ENCODE measurements at regions not wholly inside any gene's neighbourhood (a gene's known extent, or its start where the extent isn't known, plus 50 kb on each side); places are given as distances from the start of the nearest gene placed in this dataset.
"Not testable (repeated sequence)": the region's sequence is repeated elsewhere in the genome, so short reads cannot be mapped to it uniquely, and the experiment has no call there.

DNA sequence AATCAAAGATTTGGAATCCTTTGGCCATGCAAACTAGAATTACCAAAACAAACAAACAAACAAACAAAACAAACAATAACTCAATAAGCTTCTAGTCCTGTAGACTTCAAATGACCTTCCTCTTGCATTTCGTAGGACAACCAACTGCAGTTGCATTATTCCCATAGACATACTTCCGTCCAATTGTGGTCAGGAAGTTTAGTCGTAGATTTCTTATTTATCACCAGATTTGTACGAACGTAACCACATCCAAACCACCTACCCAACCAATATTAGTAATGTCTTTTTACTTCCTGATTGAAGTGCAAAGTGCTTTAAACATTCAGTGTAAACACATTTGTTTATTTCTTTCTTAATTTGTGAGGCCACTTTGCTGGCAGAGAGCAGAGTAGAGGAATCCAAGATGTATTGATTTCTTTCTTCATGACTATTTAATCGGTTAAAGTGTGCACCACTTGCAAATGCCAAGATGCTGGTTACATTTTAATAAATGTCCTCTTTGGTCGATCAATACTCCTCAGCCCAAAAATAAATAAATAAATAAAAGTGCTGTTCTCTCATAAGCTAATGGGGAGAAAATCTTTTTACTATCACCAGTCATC, 1745.6 kb upstream of the CELF4 start:
- H3K27ac Mint-ChIP-seq = no peak overlapping the region
- H3K27me3 Mint-ChIP-seq (ENCODE audit: low read depth) = no peaks in the 10 kb centered on the region
- no peak overlapping the region for H3K4me3 Mint-ChIP-seq
- H3K36me3 Mint-ChIP-seq (ENCODE audit: low read depth) = no peaks in the 10 kb centered on the region
- H3K9me3 Mint-ChIP-seq = peaks cover 14% of the 10 kb centered on the region
- no peaks in the 10 kb centered on the region for H3K4me1 Mint-ChIP-seq (ENCODE audit: low read depth)

DNA sequence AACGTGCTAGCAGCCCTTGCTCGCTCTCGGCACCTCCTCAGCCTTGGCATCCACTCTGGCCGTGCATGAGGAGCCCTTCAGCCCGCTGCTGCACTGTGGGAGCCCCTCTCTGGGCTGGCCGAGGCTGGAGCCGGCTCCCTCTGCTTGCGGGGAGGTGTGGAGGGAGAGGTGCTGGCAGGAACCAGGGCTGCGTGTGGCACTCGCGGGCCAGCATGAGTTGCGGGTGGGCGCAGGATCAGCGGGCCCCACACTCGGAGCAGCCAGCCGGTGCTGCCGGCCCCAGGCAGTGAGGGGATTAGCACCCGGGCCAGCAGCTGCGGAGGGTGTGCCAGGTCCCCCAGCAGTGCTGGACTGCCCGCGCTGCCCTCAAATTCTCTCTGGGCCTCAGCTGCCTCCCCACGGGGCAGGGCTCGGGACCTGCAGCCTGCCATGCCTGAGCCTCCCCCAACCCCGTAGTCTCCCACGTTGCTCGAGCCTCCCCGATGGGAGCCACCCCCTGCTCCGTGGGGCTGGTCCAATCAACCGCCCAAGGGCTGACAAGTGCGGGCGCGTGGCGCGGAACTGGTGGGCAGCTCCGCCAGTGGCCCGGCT, 1743.4 kb upstream of the CELF4 start:
- H3K27ac Mint-ChIP-seq; H3K4me3 Mint-ChIP-seq; H3K36me3 Mint-ChIP-seq (ENCODE audit: low read depth); H3K27me3 Mint-ChIP-seq (ENCODE audit: low read depth); H3K4me1 Mint-ChIP-seq (ENCODE audit: low read depth): not testable (repeated sequence)
- peaks cover 14% of the 10 kb centered on the region for H3K9me3 Mint-ChIP-seq

DNA sequence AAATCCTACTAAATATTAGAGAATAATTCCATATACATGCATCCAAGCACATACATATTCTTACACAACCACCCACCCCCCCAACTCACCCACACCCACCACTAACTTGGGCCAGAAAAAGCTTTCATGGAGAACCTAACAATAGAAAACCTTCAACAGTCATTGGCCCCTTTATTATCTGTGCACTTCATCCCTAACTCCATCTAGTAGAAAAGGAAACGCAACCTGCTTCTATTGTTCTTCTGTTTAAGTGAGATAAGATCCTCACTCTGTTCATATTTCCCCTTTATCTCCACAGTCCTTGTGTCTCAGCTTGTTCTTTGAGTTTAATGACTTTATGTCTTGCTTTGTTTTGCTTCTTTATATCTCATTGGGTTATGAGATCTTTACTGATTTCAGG, 1740.2 kb upstream of the CELF4 start:
- Mint-ChIP-seq H3K27ac (no peak overlapping the region), H3K4me1 (ENCODE audit: low read depth) (no peaks in the 10 kb centered on the region), H3K9me3 (peaks cover 9% of the 10 kb centered on the region), H3K27me3 (ENCODE audit: low read depth) (no peaks in the 10 kb centered on the region), H3K36me3 (ENCODE audit: low read depth) (no peaks in the 10 kb centered on the region), H3K4me3 (no peak overlapping the region)

GRCh38 chr18:39302481-39302880, 1736.9 kb upstream of the CELF4 start:
- Mint-ChIP-seq H3K36me3 (ENCODE audit: low read depth) (no peaks in the 10 kb centered on the region), H3K4me1 (ENCODE audit: low read depth) (no peaks in the 10 kb centered on the region), H3K27ac (no peak overlapping the region), H3K27me3 (ENCODE audit: low read depth) (no peaks in the 10 kb centered on the region), H3K4me3 (no peak overlapping the region), H3K9me3 (no peaks in the 10 kb centered on the region)

DNA sequence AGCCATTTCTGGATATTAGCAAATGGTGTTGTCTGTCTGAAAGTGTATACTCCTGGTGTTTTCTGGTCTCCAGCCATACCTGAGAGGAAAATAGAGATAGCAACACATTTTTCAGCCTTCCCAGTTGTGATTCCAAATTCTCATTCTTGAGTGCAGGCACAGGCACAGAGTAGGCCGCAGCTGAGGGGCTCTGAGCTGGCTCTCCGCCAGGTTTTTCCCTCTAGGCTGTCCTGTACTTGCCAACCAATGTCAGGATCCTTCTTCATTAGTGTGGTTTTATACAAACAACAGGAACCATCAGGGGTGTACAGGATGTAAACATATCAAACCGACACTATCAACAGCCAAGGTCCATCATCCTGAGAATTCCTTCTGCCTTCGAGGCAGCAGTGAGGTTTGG, 1733.6 kb upstream of the CELF4 start:
- Mint-ChIP-seq H3K27me3 (ENCODE audit: low read depth) (no peaks in the 10 kb centered on the region), H3K9me3 (peaks cover 9% of the 10 kb centered on the region), H3K4me1 (ENCODE audit: low read depth) (no peaks in the 10 kb centered on the region), H3K27ac (no peak overlapping the region), H3K36me3 (ENCODE audit: low read depth) (no peaks in the 10 kb centered on the region), H3K4me3 (no peak overlapping the region)

DNA sequence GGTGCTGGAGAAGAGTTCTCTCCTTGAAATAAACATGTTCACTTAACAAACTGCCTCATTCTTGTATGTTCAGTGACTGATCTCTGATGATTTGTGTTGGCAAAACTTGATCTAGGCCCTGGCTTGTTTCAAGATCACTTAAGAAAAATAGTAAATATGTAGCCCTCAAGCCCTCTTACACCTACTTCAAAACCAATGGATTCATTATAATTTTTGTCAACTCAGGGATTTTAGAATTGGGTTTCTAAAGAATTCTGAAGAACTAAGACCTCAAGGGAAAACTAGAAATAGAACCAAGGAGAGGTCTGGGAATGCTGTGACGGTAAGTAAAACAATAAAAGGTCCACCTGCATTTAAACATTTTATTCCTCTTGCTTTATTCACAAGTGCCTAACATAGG, 1731.6 kb upstream of the CELF4 start:
- peaks cover 9% of the 10 kb centered on the region for H3K9me3 Mint-ChIP-seq
- no peaks in the 10 kb centered on the region for H3K36me3 Mint-ChIP-seq (ENCODE audit: low read depth)
- H3K4me1 Mint-ChIP-seq (ENCODE audit: low read depth) = no peaks in the 10 kb centered on the region
- no peak overlapping the region for H3K27ac Mint-ChIP-seq
- H3K4me3 Mint-ChIP-seq = no peak overlapping the region
- no peaks in the 10 kb centered on the region for H3K27me3 Mint-ChIP-seq (ENCODE audit: low read depth)

- Mint-ChIP-seq H3K4me3 (no peak overlapping the region), H3K9me3 (peaks cover 9% of the 10 kb centered on the region), H3K27ac (no peak overlapping the region), H3K27me3 (ENCODE audit: low read depth) (no peaks in the 10 kb centered on the region), H3K36me3 (ENCODE audit: low read depth) (no peaks in the 10 kb centered on the region), H3K4me1 (ENCODE audit: low read depth) (no peaks in the 10 kb centered on the region)
Measured at GRCh38 chr18:39296293-39296888, 1730.8 kb upstream of the CELF4 start.

DNA sequence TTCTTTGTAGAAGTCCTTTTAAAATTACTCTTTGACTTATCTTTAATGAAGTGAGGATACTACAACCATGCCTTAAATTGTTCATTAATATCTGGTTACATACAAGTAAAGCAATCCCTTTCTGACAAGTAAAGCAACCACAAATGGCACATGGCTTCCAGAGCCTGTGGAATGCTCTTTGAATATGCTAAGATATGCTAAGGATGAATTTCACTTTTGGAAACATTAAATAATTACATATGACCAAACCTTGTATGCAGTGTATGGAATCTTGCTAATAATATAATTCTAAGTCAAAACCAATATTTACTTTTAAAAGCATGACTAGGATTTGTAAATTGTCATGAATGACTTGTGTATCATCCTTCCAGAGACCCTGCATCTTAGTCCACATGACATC, 1711.2 kb upstream of the CELF4 start:
- peaks cover 12% of the 10 kb centered on the region for H3K9me3 Mint-ChIP-seq
- no peaks in the 10 kb centered on the region for H3K27me3 Mint-ChIP-seq (ENCODE audit: low read depth)
- H3K27ac Mint-ChIP-seq = no peak overlapping the region
- H3K36me3 Mint-ChIP-seq (ENCODE audit: low read depth) = no peaks in the 10 kb centered on the region
- H3K4me1 Mint-ChIP-seq (ENCODE audit: low read depth) = no peaks in the 10 kb centered on the region
- H3K4me3 Mint-ChIP-seq = no peak overlapping the region

DNA sequence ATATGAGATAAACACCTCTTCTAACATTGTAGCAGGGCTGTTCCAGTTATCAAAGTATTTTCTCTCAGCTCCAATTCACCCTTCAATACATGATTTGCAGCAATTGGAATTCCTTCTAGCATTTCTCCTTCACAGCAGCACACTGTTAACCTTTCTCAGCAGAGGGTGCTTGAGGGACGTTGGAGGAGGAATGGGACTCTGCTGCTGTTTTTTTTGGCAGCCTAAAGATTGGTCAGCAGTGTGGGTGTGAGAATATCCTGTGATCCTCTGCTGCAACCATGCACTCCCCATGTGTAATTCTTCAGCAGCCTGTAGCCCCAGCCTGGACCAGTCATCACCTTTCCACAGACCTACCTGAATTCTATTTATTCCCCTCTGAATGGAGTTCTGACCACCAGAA, 1708.9 kb upstream of the CELF4 start:
- H3K36me3 Mint-ChIP-seq (ENCODE audit: low read depth) = no peaks in the 10 kb centered on the region
- H3K4me3 Mint-ChIP-seq = no peak overlapping the region
- H3K27me3 Mint-ChIP-seq (ENCODE audit: low read depth) = no peaks in the 10 kb centered on the region
- no peaks in the 10 kb centered on the region for H3K4me1 Mint-ChIP-seq (ENCODE audit: low read depth)
- peaks cover 12% of the 10 kb centered on the region for H3K9me3 Mint-ChIP-seq
- no peak overlapping the region for H3K27ac Mint-ChIP-seq

GRCh38 chr18:39272230-39272629, 1706.6 kb upstream of the CELF4 start:
- H3K36me3 Mint-ChIP-seq (ENCODE audit: low read depth) = no peaks in the 10 kb centered on the region
- no peaks in the 10 kb centered on the region for H3K27me3 Mint-ChIP-seq (ENCODE audit: low read depth)
- peaks cover 12% of the 10 kb centered on the region for H3K9me3 Mint-ChIP-seq
- H3K27ac Mint-ChIP-seq = no peak overlapping the region
- no peaks in the 10 kb centered on the region for H3K4me1 Mint-ChIP-seq (ENCODE audit: low read depth)
- H3K4me3 Mint-ChIP-seq = no peak overlapping the region

DNA sequence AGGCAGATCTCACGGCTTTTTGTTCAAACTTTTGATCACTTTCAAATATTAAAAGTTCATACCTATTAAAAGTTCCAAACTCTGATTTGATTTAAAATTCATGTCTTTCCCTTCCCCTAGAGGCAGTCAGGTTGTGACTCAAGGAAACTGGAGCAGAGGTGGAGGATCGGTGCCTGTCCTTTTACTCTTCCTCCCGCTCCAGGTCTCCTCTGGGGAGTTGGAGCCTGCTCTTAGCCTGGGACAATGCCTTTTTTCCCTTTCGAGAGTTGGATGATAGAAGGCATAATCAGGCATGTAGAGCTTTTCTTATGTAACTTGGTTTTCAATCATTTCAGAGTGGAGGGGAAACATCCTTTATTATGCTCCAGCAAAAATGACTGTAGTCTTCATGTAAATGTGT, 1706.1 kb upstream of the CELF4 start:
- Mint-ChIP-seq H3K9me3 (peaks cover 12% of the 10 kb centered on the region), H3K4me3 (no peak overlapping the region), H3K27ac (no peak overlapping the region), H3K36me3 (ENCODE audit: low read depth) (no peaks in the 10 kb centered on the region), H3K27me3 (ENCODE audit: low read depth) (no peaks in the 10 kb centered on the region), H3K4me1 (ENCODE audit: low read depth) (no peaks in the 10 kb centered on the region)

- H3K36me3 Mint-ChIP-seq (ENCODE audit: low read depth) = no peaks in the 10 kb centered on the region
- H3K27ac Mint-ChIP-seq = no peak overlapping the region
- no peak overlapping the region for H3K4me3 Mint-ChIP-seq
- no peaks in the 10 kb centered on the region for H3K27me3 Mint-ChIP-seq (ENCODE audit: low read depth)
- H3K4me1 Mint-ChIP-seq (ENCODE audit: low read depth) = no peaks in the 10 kb centered on the region
- peaks cover 12% of the 10 kb centered on the region for H3K9me3 Mint-ChIP-seq
Measured at GRCh38 chr18:39260565-39260964, 1695.0 kb upstream of the CELF4 start.

- Mint-ChIP-seq H3K27ac (no peak overlapping the region), H3K4me1 (ENCODE audit: low read depth) (no peaks in the 10 kb centered on the region), H3K36me3 (ENCODE audit: low read depth) (no peaks in the 10 kb centered on the region), H3K9me3 (peaks cover 12% of the 10 kb centered on the region), H3K27me3 (ENCODE audit: low read depth) (no peaks in the 10 kb centered on the region), H3K4me3 (no peak overlapping the region)
Measured at GRCh38 chr18:39259736-39260135, 1694.1 kb upstream of the CELF4 start.

DNA sequence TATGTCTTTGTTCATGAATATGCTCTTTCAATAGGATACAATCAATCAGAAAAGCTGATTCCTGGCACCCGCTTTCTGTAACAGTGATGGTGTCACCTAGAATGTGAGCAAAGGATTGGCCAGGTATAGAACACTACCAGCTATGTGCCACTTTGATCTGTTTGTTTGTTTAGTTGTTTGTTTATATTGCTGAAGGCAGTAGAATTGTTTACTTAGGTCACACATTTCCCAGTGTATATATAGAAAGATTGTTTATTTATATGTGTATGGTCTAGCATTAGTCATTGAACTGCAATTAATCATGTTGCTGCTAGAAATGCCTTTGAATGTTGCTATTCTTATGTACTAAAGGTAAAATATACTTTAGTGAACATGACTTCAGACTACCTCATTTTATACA, 1678.6 kb upstream of the CELF4 start:
- no peaks in the 10 kb centered on the region for H3K4me1 Mint-ChIP-seq (ENCODE audit: low read depth)
- H3K27ac Mint-ChIP-seq = no peak overlapping the region
- H3K9me3 Mint-ChIP-seq = no peaks in the 10 kb centered on the region
- H3K36me3 Mint-ChIP-seq (ENCODE audit: low read depth) = no peaks in the 10 kb centered on the region
- H3K27me3 Mint-ChIP-seq (ENCODE audit: low read depth) = no peaks in the 10 kb centered on the region
- H3K4me3 Mint-ChIP-seq = no peak overlapping the region

DNA sequence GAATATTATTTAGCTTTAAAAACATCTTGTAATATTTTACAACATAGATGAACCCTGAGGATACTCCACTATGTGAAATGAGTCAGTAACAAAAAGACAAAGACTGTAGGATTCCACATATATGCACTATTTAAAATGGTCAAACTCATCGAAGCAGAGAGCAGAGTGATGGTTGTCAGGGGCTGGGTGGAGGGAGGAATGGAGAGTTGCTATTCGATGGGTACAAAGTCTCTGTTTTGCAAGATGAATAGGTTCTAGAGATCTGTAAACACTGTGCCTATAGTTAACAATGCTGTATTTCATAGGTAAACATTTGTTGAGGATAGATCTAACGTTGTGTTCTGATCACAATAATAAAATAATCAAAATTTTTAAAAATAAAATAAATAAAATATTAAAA, 1675.9 kb upstream of the CELF4 start:
- Mint-ChIP-seq H3K27ac (no peak overlapping the region), H3K4me1 (ENCODE audit: low read depth) (no peaks in the 10 kb centered on the region), H3K4me3 (no peak overlapping the region)

More for the DNA sequence above, 1675.9 kb upstream of the CELF4 start:
- Mint-ChIP-seq H3K9me3 (no peaks in the 10 kb centered on the region), H3K36me3 (ENCODE audit: low read depth) (no peaks in the 10 kb centered on the region), H3K27me3 (ENCODE audit: low read depth) (no peaks in the 10 kb centered on the region)

All from T-helper 1 cell treated with Interleukin-12 subunit alpha and Interleukin-12 subunit beta and Interleukin-4 antibody, amounts not matched to agents 30 μg/mL and 1 μg/mL, for 36 hours (primary cell).